ENCODE measurements at regions not wholly inside any gene's neighbourhood (a gene's known extent, or its start where the extent isn't known, plus 50 kb on each side); places are given as distances from the start of the nearest gene placed in this dataset.

DNA sequence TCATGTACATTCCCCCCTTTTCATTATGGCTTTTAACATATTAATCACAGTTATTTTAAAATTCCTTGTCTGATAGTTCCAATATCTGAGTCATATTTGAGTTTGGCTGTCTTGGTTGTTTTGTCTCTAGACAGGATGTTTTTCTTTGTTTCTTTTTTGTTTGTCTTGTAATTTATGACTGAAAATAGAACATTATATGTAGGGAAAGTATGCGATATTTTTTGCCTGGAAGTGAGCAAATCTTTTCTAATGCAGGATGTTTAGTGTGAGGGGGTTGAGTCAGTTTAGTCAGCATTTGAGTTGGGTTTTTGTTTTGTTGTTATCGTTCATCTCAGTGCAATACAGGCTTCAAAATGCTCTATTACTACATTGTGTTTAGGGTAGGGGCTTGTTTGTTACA is 239.7 kb downstream of the SNAPC1 start:
- DNase-seq = no peak
- WGBS (ENCODE audit: insufficient coverage, low lambda C conversion rate) = 100% methylated on average over 1 of the region's 2 CpGs
- Histone ChIP-seq H3K27me3 (ENCODE audit: control insufficient read depth, insufficient read depth, low read length) (no peaks in the 10 kb centered on the region), H3K27ac (ENCODE audit: low read length) (no peak overlapping the region), H3K4me3 (ENCODE audit: low read length) (no peak overlapping the region), H3K9me3 (ENCODE audit: control insufficient read depth, low read depth, low read length) (no peaks in the 10 kb centered on the region), H3K4me1 (ENCODE audit: control insufficient read depth, insufficient read depth, low read length) (no peaks in the 10 kb centered on the region), H3K36me3 (ENCODE audit: control insufficient read depth, insufficient read depth, low read length) (no peaks in the 10 kb centered on the region)

DNA sequence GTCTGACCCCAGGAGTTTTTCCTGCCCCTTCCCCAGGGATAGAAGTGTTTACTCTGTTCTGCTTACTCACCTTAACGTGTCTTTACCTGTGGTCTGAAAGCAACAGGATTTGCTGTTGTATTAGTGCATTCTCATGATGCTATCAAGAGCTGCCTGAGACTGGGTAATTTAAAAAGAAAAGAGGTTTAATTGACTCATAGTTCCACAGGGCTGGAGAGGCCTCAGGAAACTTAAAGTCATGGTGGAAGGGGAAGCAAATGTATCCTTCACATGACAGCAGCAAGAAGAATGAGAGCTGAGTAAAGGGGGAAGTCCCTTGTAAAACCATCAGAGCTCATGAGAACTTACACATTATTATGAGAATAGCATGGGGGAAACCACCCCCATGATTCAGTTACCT is 240.4 kb downstream of the SNAPC1 start:
- H3K36me3 ChIP-seq (ENCODE audit: control insufficient read depth, insufficient read depth, low read length) = no peaks in the 10 kb centered on the region
- no peaks in the 10 kb centered on the region for H3K4me1 ChIP-seq (ENCODE audit: control insufficient read depth, insufficient read depth, low read length)
- H3K27ac ChIP-seq (ENCODE audit: low read length) = no peak overlapping the region
- no peaks in the 10 kb centered on the region for H3K27me3 ChIP-seq (ENCODE audit: control insufficient read depth, insufficient read depth, low read length)
- no peak for DNase-seq
- H3K9me3 ChIP-seq (ENCODE audit: control insufficient read depth, low read depth, low read length) = no peaks in the 10 kb centered on the region
- WGBS (ENCODE audit: insufficient coverage, low lambda C conversion rate) = no CpG with 5 or more reads among the region's 1 CpG
- H3K4me3 ChIP-seq (ENCODE audit: low read length) = no peak overlapping the region

DNA sequence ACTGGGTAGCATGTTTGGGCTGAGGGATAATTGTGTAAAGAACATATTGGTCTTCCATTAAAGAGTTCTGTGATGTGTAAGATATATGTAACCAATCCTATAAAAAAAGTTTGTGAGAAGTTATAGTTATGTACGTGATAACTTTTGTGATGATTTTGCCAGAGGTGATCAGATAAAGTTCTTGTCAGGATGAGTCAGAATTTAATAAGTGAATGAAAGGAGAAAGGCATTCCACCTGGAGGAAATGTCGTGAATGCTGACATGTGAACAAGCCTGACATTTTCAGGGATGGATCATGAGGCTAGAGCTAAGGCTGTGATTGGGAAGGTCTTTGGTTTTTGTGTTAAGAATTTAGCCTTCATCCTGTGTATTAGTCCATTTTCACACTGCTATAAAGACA is 241.5 kb downstream of the SNAPC1 start:
- Histone ChIP-seq H3K4me3 (ENCODE audit: low read length) (no peak overlapping the region), H3K27ac (ENCODE audit: low read length) (no peak overlapping the region), H3K4me1 (ENCODE audit: control insufficient read depth, insufficient read depth, low read length) (no peaks in the 10 kb centered on the region), H3K9me3 (ENCODE audit: control insufficient read depth, low read depth, low read length) (no peaks in the 10 kb centered on the region), H3K27me3 (ENCODE audit: control insufficient read depth, insufficient read depth, low read length) (no peaks in the 10 kb centered on the region), H3K36me3 (ENCODE audit: control insufficient read depth, insufficient read depth, low read length) (no peaks in the 10 kb centered on the region)
- 89% methylated on average over 1 of the region's 2 CpGs for WGBS (ENCODE audit: insufficient coverage, low lambda C conversion rate)
- DNase-seq = no peak

DNA sequence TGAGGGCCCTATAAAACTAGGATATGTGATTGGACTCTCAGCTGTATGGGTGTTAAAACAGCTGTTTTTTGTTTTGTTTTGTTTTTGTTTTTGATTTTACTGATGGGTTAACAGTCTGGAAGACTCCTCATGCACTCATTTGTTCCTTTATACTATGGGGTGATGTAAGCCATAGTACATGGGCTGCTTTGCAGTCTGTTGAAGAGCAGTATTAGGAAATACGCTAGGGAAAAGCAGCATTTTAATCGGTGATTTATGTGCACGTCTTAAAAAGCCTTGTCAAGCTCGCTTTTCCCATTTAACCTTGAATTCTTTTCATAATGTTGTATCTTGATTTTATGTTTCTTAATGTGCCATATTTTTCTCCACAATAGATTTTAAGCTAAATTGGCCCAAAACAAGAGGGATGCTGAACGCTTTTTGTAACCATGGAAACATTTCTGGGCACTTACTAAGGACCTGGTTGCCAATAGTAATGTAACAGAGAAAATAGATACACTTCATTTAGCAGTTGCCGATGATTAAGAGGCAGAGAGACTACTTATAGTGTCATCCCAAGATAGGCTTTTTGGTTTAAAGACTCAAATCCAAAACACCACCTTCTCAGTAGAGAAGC is 244.0 kb downstream of the SNAPC1 start:
- no peak overlapping the region for H3K4me3 ChIP-seq (ENCODE audit: low read length)
- H3K27ac ChIP-seq (ENCODE audit: low read length) = no peak overlapping the region
- WGBS (ENCODE audit: insufficient coverage, low lambda C conversion rate) = 100% methylated on average over 1 of the region's 6 CpGs
- H3K27me3 ChIP-seq (ENCODE audit: control insufficient read depth, insufficient read depth, low read length) = no peaks in the 10 kb centered on the region
- no peaks in the 10 kb centered on the region for H3K4me1 ChIP-seq (ENCODE audit: control insufficient read depth, insufficient read depth, low read length)
- DNase-seq = no peak
- H3K9me3 ChIP-seq (ENCODE audit: control insufficient read depth, low read depth, low read length) = no peaks in the 10 kb centered on the region
- no peaks in the 10 kb centered on the region for H3K36me3 ChIP-seq (ENCODE audit: control insufficient read depth, insufficient read depth, low read length)

DNA sequence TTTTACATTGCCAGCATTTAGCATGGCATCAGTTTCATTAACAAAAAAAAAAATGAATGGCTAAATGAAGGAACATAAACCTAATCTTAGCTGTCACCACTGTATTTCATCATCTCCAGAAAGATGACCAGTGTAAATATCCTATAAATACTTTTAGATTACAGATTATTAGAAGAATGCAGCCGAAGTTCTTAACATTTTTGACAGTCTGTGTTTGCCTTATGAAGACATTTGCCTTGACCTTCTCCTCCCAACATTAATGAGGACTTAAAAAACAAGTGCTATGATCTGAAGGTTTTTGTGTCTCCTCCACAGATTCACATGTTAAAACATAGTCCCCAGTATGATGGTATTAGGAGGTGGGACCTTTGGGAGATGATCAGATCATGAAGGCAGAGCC is 253.0 kb downstream of the SNAPC1 start:
- Histone ChIP-seq H3K36me3 (ENCODE audit: control insufficient read depth, insufficient read depth, low read length) (no peaks in the 10 kb centered on the region), H3K27ac (ENCODE audit: low read length) (no peak overlapping the region), H3K4me3 (ENCODE audit: low read length) (no peak overlapping the region), H3K9me3 (ENCODE audit: control insufficient read depth, low read depth, low read length) (no peaks in the 10 kb centered on the region), H3K27me3 (ENCODE audit: control insufficient read depth, insufficient read depth, low read length) (no peaks in the 10 kb centered on the region), H3K4me1 (ENCODE audit: control insufficient read depth, insufficient read depth, low read length) (no peaks in the 10 kb centered on the region)
- no peak for DNase-seq
- no CpG with 5 or more reads among the region's 1 CpG for WGBS (ENCODE audit: insufficient coverage, low lambda C conversion rate)

DNA sequence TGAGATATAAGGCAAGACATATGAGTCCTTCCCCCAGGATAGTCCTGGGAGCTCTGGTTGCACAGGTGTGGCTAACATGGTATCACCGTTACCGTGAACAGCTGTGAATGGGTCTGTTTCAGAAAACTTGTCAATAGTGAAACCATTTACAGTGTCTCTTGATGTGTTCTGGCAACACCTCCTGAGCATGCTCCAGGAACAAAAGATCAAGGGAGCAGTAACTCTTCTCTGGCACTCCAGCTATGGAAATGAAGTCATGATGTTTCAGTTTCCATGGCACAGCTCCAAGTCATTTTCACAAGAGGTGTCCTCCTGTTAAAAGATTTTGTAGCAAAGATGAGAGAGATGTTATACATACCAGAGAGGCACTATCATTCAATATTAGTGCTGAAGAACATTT is 253.7 kb downstream of the SNAPC1 start:
- WGBS (ENCODE audit: insufficient coverage, low lambda C conversion rate) = no CpG with 5 or more reads among the region's 2 CpGs
- Histone ChIP-seq H3K36me3 (ENCODE audit: control insufficient read depth, insufficient read depth, low read length) (no peaks in the 10 kb centered on the region), H3K4me3 (ENCODE audit: low read length) (no peak overlapping the region), H3K27me3 (ENCODE audit: control insufficient read depth, insufficient read depth, low read length) (no peaks in the 10 kb centered on the region), H3K4me1 (ENCODE audit: control insufficient read depth, insufficient read depth, low read length) (no peaks in the 10 kb centered on the region), H3K27ac (ENCODE audit: low read length) (no peak overlapping the region), H3K9me3 (ENCODE audit: control insufficient read depth, low read depth, low read length) (no peaks in the 10 kb centered on the region)
- DNase-seq = no peak

DNA sequence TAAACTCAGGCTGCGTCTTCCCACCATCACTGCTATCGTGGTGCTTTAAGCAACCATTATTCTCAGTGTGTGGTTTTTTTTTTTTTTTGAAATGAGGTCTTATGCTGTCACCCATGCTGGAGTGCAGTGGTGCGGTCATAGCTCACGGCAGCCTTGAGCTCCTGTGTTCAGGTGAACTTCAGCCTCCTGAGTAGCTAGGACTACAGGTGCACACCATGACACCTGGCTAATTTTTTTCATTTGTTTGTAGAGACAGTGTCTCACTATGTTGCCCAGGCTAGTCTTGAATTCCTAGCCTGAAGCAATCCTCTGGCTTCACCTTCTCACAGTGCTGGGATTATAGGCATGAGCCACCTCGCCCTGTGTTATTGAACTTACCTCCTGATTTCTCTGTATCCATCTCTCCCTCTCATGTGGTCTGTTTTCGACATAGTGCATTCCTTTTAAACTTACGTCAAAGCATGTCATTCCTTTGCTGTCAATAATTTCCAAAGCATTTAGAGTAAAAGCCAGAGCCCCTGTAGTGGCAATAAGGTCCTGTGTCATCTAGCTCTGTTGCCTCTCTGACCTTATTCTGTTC is 255.5 kb downstream of the SNAPC1 start:
- no peaks in the 10 kb centered on the region for H3K4me1 ChIP-seq (ENCODE audit: control insufficient read depth, insufficient read depth, low read length)
- no peak overlapping the region for H3K27ac ChIP-seq (ENCODE audit: low read length)
- H3K36me3 ChIP-seq (ENCODE audit: control insufficient read depth, insufficient read depth, low read length) = no peaks in the 10 kb centered on the region
- DNase-seq = no peak
- 83% methylated on average over 2 of the region's 7 CpGs for WGBS (ENCODE audit: insufficient coverage, low lambda C conversion rate)
- no peaks in the 10 kb centered on the region for H3K9me3 ChIP-seq (ENCODE audit: control insufficient read depth, low read depth, low read length)
- H3K27me3 ChIP-seq (ENCODE audit: control insufficient read depth, insufficient read depth, low read length) = no peaks in the 10 kb centered on the region
- no peak overlapping the region for H3K4me3 ChIP-seq (ENCODE audit: low read length)

DNA sequence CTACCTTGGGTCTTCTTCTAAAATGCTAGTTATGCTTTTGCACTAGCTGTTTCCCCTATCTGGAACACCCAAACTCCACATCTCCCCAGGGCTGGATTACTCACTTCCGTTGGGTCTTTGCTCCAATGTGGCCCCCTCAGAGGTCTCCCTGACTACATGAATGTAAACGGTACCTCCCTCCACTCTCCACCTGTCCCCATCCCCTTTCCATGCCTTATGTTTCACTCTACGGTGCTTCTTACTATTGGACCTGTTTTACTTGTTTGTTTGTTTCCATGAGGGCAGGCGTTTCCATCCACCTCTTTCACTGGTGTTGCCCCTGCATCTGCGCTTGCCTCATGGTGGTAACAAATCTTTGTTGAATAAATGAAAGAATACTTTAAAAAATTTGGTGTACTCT is 256.4 kb downstream of the SNAPC1 start:
- H3K27ac ChIP-seq (ENCODE audit: low read length) = no peak overlapping the region
- H3K27me3 ChIP-seq (ENCODE audit: control insufficient read depth, insufficient read depth, low read length) = no peaks in the 10 kb centered on the region
- DNase-seq = no peak
- H3K36me3 ChIP-seq (ENCODE audit: control insufficient read depth, insufficient read depth, low read length) = no peaks in the 10 kb centered on the region
- H3K9me3 ChIP-seq (ENCODE audit: control insufficient read depth, low read depth, low read length) = no peaks in the 10 kb centered on the region
- no peaks in the 10 kb centered on the region for H3K4me1 ChIP-seq (ENCODE audit: control insufficient read depth, insufficient read depth, low read length)
- WGBS (ENCODE audit: insufficient coverage, low lambda C conversion rate) = 86% methylated on average over 3 of the region's 5 CpGs
- no peak overlapping the region for H3K4me3 ChIP-seq (ENCODE audit: low read length)

DNA sequence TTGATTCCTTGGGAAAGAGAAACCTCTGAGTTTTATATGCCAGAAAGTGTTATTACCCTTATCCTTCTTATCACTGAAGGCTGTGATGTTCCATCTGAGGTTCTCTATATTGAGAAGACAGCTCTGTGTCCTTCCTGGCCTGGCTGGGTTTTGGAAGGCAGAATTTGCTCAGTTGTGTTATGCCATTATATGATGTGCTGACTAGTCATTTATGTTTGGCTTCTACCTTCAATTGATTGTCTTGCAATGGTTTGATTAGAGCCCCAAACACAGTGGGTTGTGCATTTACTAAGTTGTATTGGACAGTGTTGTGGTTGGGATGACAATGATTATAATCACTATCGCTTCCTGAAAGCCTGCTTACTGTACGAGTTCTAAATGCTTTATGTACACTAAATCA is 265.7 kb downstream of the SNAPC1 start:
- WGBS (ENCODE audit: insufficient coverage, low lambda C conversion rate) = no CpG with 5 or more reads among the region's 2 CpGs
- no peaks in the 10 kb centered on the region for H3K4me1 ChIP-seq (ENCODE audit: control insufficient read depth, insufficient read depth, low read length)
- H3K27ac ChIP-seq (ENCODE audit: low read length) = no peak overlapping the region
- H3K36me3 ChIP-seq (ENCODE audit: control insufficient read depth, insufficient read depth, low read length) = no peaks in the 10 kb centered on the region
- no peak overlapping the region for H3K4me3 ChIP-seq (ENCODE audit: low read length)
- H3K27me3 ChIP-seq (ENCODE audit: control insufficient read depth, insufficient read depth, low read length) = no peaks in the 10 kb centered on the region
- DNase-seq = no peak
- H3K9me3 ChIP-seq (ENCODE audit: control insufficient read depth, low read depth, low read length) = no peaks in the 10 kb centered on the region

DNA sequence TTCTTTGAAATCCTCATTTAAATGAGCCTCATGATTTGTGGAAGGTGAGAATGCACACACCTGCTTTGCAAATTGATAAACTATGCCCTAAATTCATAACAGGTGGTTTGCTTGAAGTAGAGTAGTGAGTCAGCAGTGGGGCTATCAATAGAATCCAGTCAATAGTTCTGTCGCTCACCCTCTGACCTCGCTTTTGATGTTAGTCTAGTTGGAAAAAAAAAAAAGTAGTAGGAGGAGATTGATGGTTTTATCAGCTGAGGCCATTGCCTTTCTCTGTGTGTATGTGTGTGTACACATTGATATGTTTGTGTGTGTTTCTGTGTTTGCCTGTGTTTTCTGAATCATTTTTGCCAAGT is 267.3 kb downstream of the SNAPC1 start:
- Histone ChIP-seq H3K9me3 (ENCODE audit: control insufficient read depth, low read depth, low read length) (no peaks in the 10 kb centered on the region), H3K27ac (ENCODE audit: low read length) (no peak overlapping the region), H3K27me3 (ENCODE audit: control insufficient read depth, insufficient read depth, low read length) (no peaks in the 10 kb centered on the region), H3K36me3 (ENCODE audit: control insufficient read depth, insufficient read depth, low read length) (no peaks in the 10 kb centered on the region), H3K4me1 (ENCODE audit: control insufficient read depth, insufficient read depth, low read length) (no peaks in the 10 kb centered on the region), H3K4me3 (ENCODE audit: low read length) (no peak overlapping the region)
- DNase-seq = no peak
- no CpG with 5 or more reads among the region's 2 CpGs for WGBS (ENCODE audit: insufficient coverage, low lambda C conversion rate)

DNA sequence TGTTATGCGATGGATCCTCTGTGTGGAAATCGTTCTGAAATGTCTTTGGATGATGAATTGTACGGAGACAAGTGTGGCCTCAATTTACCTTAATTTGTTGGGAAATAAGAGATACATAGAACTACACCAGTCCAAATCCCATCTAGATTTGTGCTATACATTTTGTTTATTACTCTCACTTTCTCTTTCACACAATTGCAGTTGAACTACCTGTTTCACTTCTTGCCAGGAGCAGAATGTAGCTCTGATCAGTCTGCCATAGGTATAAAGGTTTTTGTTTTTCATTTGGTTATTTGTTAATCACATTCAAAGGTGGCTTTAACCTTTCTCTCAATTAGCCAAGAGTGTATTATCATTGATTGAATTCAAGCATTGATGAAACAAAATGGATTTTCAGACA is 268.2 kb downstream of the SNAPC1 start:
- H3K36me3 ChIP-seq (ENCODE audit: control insufficient read depth, insufficient read depth, low read length) = no peaks in the 10 kb centered on the region
- H3K9me3 ChIP-seq (ENCODE audit: control insufficient read depth, low read depth, low read length) = no peaks in the 10 kb centered on the region
- no peak overlapping the region for H3K4me3 ChIP-seq (ENCODE audit: low read length)
- no CpG with 5 or more reads among the region's 3 CpGs for WGBS (ENCODE audit: insufficient coverage, low lambda C conversion rate)
- H3K4me1 ChIP-seq (ENCODE audit: control insufficient read depth, insufficient read depth, low read length) = no peaks in the 10 kb centered on the region
- no peak overlapping the region for H3K27ac ChIP-seq (ENCODE audit: low read length)
- H3K27me3 ChIP-seq (ENCODE audit: control insufficient read depth, insufficient read depth, low read length) = no peaks in the 10 kb centered on the region
- no peak for DNase-seq

All from large intestine (tissue), 3 donors.